ENCODE measurements at regions not wholly inside any gene's neighbourhood (a gene's known extent, or its start where the extent isn't known, plus 50 kb on each side); places are given as distances from the start of the nearest gene placed in this dataset.
"Not testable (repeated sequence)": the region's sequence is repeated elsewhere in the genome, so short reads cannot be mapped to it uniquely, and the experiment has no call there.

GRCh38 chr3:26291840-26292239, 330.7 kb upstream of the LRRC3B start:
- FAIRE-seq = no peak

- no peak for FAIRE-seq
Measured at GRCh38 chr3:26292780-26293179, 329.8 kb upstream of the LRRC3B start.

GRCh38 chr3:26293329-26293844, 329.2 kb upstream of the LRRC3B start:
- no peak for FAIRE-seq

GRCh38 chr3:26307192-26307591, 315.4 kb upstream of the LRRC3B start:
- FAIRE-seq = no peak

GRCh38 chr3:26307787-26308186, 314.8 kb upstream of the LRRC3B start:
- no peak for FAIRE-seq

DNA sequence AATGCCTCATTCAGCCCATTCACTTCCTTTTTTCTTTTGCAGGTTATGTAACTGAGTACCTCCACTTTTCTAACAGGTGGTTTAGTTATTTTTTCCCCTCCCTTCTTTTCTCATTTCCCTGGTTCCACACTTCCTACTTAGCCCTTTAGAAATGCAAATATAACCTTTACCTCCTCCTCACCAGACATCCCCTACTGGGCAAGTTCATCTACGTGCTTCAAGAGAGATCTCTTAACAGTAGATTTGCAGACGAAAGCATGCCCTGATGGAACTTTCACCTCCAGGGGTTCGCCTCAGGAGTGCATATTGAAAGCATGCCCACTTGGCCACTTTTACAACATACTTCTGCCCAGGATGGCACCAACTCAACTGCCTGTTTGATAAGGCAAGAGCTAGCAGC, 314.1 kb upstream of the LRRC3B start:
- no peak for FAIRE-seq

DNA sequence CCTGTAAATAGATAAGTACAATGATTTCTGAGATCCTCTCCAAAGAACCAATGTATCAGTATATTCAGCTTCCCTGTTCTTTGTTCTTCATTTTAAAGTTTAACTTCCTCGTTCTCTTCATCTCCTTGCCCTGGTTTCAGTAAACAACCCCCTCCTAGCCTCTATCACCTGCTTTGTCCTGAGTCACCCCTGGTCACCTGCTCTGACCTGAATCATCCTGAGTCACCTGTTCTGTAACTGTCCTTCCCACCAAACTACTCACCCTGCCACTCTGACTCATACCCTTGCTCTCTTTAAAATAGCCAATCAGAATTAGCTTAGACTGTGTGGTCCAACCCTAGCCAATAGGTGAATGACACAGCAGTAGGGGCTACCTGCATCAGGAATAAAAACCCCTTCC, 313.0 kb upstream of the LRRC3B start:
- not testable (repeated sequence) for FAIRE-seq

DNA sequence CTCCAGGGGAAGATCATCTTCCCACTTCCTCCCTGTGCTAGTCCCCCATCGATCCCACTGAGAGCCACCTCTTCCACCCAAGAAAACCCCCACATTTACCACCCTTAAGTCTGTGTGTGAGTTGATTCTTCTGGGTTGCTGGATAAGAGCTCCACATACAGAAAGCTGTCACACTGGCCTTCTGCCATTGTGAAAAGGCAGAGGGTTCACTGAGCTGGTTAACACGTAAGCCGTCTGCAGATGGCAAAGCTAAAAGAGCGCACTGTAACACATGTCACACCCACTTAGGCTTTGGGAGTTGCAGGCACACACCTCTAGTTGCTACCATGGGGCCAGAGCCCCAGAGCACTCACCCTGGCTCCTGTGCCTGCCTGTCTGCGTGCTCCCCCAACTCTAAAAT, 309.8 kb upstream of the LRRC3B start:
- FAIRE-seq = no peak

DNA sequence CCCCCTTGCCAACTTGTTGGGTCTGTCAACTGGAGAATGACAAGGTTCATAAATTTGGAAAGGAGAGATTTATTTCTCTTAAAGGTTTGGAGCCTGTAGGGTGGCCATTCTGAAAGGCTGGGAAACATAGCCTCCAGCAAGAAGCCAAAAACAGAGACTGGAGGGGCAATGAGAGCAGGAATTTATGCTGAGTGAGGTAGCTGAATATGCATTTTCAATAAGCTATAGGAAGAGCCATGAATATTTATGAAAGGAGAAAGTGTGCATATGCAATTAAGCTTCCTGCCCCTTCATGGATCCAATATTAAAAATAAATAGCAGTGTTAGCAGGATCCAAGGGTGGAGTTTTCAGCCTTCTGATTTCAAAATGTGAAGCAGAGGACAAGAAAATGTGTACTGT, 306.1 kb upstream of the LRRC3B start:
- no peak for FAIRE-seq

DNA sequence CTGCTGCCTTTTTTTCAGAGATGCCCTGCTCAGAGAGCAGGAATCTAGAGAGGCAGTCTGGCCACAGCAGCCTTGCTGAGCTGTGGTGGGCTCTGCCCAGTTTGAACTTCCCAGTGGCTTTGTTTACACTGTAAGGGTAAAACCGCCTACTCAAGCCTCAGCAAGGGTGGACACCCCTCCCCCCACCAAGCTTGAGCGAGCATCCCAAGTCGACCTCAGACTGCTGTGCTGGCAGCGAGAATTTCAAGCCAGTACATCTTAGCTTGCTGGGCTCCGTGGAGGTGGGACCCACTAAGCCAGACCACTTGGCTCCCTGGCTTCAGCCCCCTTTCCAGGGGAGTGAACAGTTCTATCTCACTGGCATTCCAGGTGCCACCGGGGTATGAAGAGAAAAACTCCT, 298.8 kb upstream of the LRRC3B start:
- FAIRE-seq = not testable (repeated sequence)

- no peak for FAIRE-seq
Measured at GRCh38 chr3:26340001-26340400, 282.6 kb upstream of the LRRC3B start.

DNA sequence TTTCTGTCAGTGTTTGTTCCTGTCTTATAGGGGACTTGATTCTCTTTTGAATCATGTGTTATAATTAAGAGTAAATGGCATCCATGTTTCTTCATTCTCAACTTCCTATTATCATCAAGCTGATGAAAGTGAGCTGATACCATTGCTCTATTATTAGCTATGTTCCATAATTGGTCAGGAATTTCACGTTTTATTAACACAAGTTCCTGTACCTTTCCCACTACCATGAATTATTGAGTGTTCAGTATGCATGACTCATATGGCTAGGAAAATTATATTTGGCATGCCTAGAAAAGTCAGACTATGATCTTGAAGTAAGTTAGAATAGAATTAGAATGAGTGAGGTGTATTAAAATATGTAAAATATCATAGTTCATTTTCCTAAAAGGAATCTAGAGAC, 278.9 kb upstream of the LRRC3B start:
- FAIRE-seq = no peak

GRCh38 chr3:26345613-26346012, 277.0 kb upstream of the LRRC3B start:
- FAIRE-seq = no peak

DNA sequence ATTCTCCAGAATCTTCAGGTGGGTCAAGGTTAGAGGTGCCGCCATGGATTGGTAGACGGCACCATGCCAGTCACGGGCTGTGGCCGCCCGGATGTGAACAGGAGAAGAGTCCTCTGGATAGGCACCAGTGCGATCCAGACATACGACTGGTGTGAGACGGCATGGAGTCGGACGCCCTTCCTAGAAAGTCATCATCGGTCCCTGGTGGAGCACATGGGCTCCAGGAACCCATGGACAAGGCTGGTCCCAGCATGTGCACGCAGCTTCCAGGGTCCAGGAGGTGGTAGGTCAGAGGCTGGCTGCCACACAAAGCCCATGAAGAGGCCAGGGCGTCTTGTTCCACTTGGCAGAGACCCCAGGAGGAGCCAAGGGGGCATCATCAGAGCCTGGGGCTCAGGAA, 276.1 kb upstream of the LRRC3B start:
- no peak for FAIRE-seq

DNA sequence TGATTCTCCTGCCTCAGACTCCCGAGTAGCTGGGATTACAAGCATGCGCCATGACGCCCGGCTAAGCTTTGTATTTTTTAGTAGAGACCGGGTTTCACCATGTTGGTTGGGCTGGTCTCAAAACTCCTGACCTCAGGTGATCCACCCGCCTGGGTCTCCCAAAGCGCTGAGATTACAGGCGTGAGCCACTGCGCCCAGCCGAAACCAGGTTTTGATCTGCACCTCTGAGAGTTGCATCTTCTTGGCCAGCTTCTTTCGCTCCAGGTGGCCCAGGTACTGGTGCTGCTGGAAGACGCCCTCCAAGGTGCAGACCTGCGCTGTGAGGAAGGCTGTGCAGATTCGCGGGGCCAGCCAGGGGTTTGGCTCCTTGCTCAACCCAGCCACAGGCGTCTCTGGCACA, 275.4 kb upstream of the LRRC3B start:
- FAIRE-seq = no peak

GRCh38 chr3:26350853-26351252, 271.7 kb upstream of the LRRC3B start:
- FAIRE-seq = no peak

DNA sequence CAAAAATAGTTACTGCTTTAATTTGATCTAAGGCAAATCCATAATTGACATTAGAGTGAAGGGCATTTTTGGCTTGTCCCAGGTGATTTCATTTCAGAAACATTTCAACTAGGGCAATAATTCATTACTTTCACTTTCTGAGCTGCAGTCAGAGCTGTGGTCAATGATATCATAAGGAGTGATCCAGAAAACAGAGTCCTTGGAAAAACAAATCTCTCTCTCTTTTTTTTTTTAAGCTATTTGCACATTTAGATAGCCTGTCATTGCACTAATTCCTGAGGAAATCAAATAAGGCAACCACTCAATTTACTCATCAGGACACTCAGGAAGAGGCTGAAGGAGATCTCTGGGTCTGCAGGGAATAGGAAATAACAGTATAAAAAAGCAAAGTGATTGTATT, 269.5 kb upstream of the LRRC3B start:
- no peak for FAIRE-seq

DNA sequence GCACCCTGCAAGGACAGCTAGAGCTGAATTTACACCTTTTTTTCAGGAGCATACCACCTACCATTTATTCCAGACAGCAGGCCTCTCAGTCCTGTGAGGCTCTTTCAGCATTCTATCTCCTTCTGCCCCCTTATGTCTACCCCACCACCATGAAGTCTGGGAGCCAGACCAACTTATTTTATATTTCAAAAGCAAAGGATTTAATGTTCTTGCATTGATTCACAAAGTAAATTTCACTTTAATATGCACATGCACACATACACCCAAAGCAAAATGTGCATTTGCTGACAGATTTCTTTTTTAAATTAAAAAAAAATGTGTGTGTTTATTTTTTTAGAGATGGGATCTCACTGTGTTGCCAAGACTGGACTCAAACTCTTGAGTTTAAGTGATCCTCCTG, 264.2 kb upstream of the LRRC3B start:
- no peak for FAIRE-seq

GRCh38 chr3:26365706-26366105, 256.9 kb upstream of the LRRC3B start:
- no peak for FAIRE-seq

GRCh38 chr3:26368312-26368711, 254.3 kb upstream of the LRRC3B start:
- FAIRE-seq = no peak

DNA sequence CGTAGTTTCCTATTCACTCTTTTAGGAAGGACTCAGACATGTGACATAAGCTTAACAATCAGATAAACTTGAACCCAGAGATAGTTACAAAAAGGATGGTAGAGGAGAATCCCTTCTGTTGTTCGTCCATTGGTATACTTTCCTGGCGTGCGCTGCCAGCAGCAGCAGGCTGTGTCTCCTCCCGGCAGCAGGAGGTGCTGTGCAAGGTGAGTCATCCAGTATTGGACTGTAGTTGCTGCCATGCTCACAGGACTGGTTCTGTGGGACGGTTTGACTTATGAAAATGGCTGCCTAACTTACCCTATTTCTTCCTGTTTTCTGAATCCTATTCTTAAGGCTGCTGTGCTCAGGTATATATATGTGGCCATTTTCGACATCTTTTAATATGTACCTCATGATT, 253.4 kb upstream of the LRRC3B start:
- FAIRE-seq = no peak

- no peak for FAIRE-seq
Measured at GRCh38 chr3:26375843-26376530, 246.6 kb upstream of the LRRC3B start.

DNA sequence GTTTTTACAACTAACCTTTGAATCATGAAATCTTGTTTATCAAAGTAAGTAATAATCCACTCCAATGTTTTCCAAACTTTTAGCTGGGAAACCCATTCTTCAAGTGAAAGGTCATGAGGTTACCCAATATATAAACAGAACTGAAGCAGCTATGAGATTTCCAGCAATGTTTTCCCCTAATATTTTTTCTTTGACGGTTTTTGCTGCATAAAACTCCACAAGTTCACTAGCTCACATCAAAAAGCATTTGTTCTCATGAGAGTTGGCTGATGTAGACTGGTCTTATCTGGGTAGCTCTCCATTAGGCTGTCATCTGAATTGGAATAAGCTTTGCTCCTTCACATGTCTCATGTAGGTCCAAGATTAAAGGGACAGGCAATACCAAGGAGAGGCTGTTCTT, 241.2 kb upstream of the LRRC3B start:
- no peak for FAIRE-seq

GRCh38 chr3:26406636-26407035, 215.9 kb upstream of the LRRC3B start:
- no peak for FAIRE-seq

- FAIRE-seq = no peak
Measured at GRCh38 chr3:26418553-26418952, 204.0 kb upstream of the LRRC3B start.

Data from islet of Langerhans (tissue), 1 donor.